ENCODE measurements at regions not wholly inside any gene's neighbourhood (a gene's known extent, or its start where the extent isn't known, plus 50 kb on each side); places are given as distances from the start of the nearest gene placed in this dataset.

DNA sequence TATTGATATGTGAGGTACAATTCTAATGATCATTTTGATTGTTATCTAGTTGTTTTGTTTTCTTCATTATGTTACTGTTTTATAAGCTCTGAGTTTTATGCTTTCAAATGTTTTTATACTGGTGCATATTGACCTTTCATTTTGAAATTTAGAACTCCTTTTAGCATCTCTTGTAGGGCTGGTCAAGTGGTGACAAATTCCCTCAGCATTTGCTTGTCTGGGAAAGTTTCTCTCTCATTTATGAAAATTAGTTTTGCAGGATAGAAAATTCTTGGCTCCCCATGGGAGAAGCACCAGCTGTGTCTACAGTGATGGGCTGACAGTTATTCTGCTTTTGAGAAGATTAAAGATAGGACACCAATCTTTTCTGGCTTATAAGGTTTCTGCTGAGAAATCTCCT, 105.3 kb upstream of the SPRY1 start:
- intact Hi-C loops (cut with micrococcal nuclease): no loop called here
- no peak for DNase-seq (ENCODE audit: unreplicated experiment)
- H3K4me1 Mint-ChIP-seq (ENCODE audit: insufficient read depth, unreplicated experiment): no peaks in the 10 kb centered on the region
- ChIA-PET POLR2A (no interaction called here), CTCF (no interaction called here)
- H3K4me3 Mint-ChIP-seq (ENCODE audit: unreplicated experiment): no peak overlapping the region
- H3K27me3 Mint-ChIP-seq (ENCODE audit: insufficient read depth, unreplicated experiment): no peaks in the 10 kb centered on the region
- no peaks in the 10 kb centered on the region for H3K36me3 Mint-ChIP-seq (ENCODE audit: insufficient read depth, unreplicated experiment)
- no peak overlapping the region for H3K27ac Mint-ChIP-seq (ENCODE audit: low read depth, unreplicated experiment)
- no peaks in the 10 kb centered on the region for H3K9me3 Mint-ChIP-seq (ENCODE audit: unreplicated experiment)
- TF ChIP-seq, protein P1, sequence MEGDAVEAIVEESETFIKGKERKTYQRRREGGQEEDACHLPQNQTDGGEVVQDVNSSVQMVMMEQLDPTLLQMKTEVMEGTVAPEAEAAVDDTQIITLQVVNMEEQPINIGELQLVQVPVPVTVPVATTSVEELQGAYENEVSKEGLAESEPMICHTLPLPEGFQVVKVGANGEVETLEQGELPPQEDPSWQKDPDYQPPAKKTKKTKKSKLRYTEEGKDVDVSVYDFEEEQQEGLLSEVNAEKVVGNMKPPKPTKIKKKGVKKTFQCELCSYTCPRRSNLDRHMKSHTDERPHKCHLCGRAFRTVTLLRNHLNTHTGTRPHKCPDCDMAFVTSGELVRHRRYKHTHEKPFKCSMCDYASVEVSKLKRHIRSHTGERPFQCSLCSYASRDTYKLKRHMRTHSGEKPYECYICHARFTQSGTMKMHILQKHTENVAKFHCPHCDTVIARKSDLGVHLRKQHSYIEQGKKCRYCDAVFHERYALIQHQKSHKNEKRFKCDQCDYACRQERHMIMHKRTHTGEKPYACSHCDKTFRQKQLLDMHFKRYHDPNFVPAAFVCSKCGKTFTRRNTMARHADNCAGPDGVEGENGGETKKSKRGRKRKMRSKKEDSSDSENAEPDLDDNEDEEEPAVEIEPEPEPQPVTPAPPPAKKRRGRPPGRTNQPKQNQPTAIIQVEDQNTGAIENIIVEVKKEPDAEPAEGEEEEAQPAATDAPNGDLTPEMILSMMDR (IDR thresholded peaks at IDR 0.05; ENCODE audit: unreplicated experiment): no peak
- no TSS peak for BruUV-seq (replicated peaks)

DNA sequence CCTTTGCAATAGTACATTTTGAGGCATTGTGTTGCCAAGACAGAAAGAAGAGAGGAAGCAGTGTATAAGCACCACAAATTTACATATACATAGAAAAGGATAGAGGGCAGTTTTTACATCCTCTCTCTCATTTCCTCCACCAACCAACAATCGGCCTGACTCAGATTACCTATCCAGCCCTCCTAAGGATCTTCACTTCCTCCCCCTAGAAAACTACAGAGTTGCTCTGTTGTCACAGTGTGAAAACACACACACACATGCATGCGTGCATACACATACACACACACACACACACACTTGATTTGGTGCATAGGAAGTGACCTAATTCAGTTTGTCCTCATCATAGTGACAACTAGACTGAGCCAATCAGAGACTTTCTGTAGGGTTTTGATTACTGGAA, 98.8 kb upstream of the SPRY1 start:
- ChIA-PET POLR2A (no interaction called here), CTCF (interaction anchor here (1.4 kb wide), 1 partner anchor 10 kb away, joined by 3 read pairs; no protein-coding TSS in a partner anchor)
- Mint-ChIP-seq H3K9me3 (ENCODE audit: unreplicated experiment) (no peaks in the 10 kb centered on the region), H3K4me1 (ENCODE audit: insufficient read depth, unreplicated experiment) (no peaks in the 10 kb centered on the region), H3K27me3 (ENCODE audit: insufficient read depth, unreplicated experiment) (no peaks in the 10 kb centered on the region), H3K36me3 (ENCODE audit: insufficient read depth, unreplicated experiment) (no peaks in the 10 kb centered on the region), H3K4me3 (ENCODE audit: unreplicated experiment) (no peak overlapping the region), H3K27ac (ENCODE audit: low read depth, unreplicated experiment) (no peak overlapping the region)
- intact Hi-C loops (cut with micrococcal nuclease): no loop called here
- no peak for DNase-seq (ENCODE audit: unreplicated experiment)
- BruUV-seq (replicated peaks): no TSS peak
- TF ChIP-seq, protein P1 (IDR thresholded peaks at IDR 0.05; ENCODE audit: unreplicated experiment): no peak

DNA sequence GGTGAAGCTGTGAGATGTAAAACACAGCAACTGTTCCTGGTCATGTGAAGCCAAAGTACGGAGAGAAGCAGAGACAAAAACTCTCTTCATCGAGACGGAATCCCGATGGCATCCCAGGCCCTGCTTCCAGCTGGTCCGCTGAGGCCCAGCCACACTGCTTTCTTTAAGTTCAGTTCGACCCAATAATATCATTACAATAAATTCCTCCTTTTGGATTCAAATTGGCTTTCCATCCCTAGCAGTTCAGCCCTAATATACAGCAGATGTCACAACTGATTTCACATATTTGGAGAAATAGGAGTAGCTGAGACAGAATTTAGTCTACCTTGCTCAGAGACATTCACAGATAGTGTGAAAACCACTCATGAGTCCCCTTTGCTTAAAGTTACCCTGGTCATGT, 98.3 kb upstream of the SPRY1 start:
- no peak for DNase-seq (ENCODE audit: unreplicated experiment)
- Mint-ChIP-seq H3K36me3 (ENCODE audit: insufficient read depth, unreplicated experiment) (no peaks in the 10 kb centered on the region), H3K4me3 (ENCODE audit: unreplicated experiment) (no peak overlapping the region), H3K4me1 (ENCODE audit: insufficient read depth, unreplicated experiment) (no peaks in the 10 kb centered on the region), H3K9me3 (ENCODE audit: unreplicated experiment) (no peaks in the 10 kb centered on the region), H3K27me3 (ENCODE audit: insufficient read depth, unreplicated experiment) (no peaks in the 10 kb centered on the region), H3K27ac (ENCODE audit: low read depth, unreplicated experiment) (no peak overlapping the region)
- POLR2A ChIA-PET: interaction anchor here (0.7 kb wide), 1 partner anchor 10 kb away, joined by 3 read pairs; no protein-coding TSS in a partner anchor
- no TSS peak for BruUV-seq (replicated peaks)
- TF ChIP-seq, protein P1 (IDR thresholded peaks at IDR 0.05; ENCODE audit: unreplicated experiment): no peak
- intact Hi-C loops (cut with micrococcal nuclease): no loop called here
- CTCF ChIA-PET: interaction anchor here (0.7 to 1.4 kb wide), 2 partner anchors 9 to 247 kb away, joined by 3 read pairs; no protein-coding TSS in a partner anchor

DNA sequence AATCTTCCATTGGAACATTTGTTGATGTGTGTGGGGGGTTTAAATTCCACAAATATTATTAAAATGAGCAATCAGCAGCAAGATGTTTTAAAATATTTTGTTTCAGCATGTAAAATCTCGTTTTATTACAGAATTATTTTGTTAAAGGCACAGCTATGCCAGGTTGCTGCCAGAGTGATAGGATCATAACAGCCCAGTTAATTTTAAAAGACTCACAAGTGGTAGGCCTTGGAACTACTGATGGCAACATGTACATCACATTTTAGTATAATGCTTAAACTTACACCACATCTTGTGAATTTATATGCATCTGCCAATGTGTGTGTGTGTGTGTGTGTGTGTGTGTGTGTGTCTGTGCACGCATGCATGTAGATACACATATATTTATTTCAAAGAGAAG, 97.8 kb upstream of the SPRY1 start:
- Mint-ChIP-seq H3K36me3 (ENCODE audit: insufficient read depth, unreplicated experiment) (no peaks in the 10 kb centered on the region), H3K27ac (ENCODE audit: low read depth, unreplicated experiment) (peak overlapping the region; percentile 10), H3K27me3 (ENCODE audit: insufficient read depth, unreplicated experiment) (no peaks in the 10 kb centered on the region), H3K4me3 (ENCODE audit: unreplicated experiment) (no peak overlapping the region), H3K4me1 (ENCODE audit: insufficient read depth, unreplicated experiment) (no peaks in the 10 kb centered on the region), H3K9me3 (ENCODE audit: unreplicated experiment) (no peaks in the 10 kb centered on the region)
- ChIA-PET POLR2A (interaction anchor here (0.7 kb wide), 1 partner anchor 9 kb away, joined by 3 read pairs; no protein-coding TSS in a partner anchor), CTCF (interaction anchor here (0.7 to 1.4 kb wide), 2 partner anchors 9 to 247 kb away, joined by 3 read pairs; no protein-coding TSS in a partner anchor)
- intact Hi-C loops (cut with micrococcal nuclease): no loop called here
- TF ChIP-seq, protein P1 (IDR thresholded peaks at IDR 0.05; ENCODE audit: unreplicated experiment): no peak
- BruUV-seq (replicated peaks): no TSS peak
- DNase-seq (ENCODE audit: unreplicated experiment): no peak

Measured in MCF 10A (cell line).